ENCODE measurements at regions not wholly inside any gene's neighbourhood (a gene's known extent, or its start where the extent isn't known, plus 50 kb on each side); places are given as distances from the start of the nearest gene placed in this dataset.

DNA sequence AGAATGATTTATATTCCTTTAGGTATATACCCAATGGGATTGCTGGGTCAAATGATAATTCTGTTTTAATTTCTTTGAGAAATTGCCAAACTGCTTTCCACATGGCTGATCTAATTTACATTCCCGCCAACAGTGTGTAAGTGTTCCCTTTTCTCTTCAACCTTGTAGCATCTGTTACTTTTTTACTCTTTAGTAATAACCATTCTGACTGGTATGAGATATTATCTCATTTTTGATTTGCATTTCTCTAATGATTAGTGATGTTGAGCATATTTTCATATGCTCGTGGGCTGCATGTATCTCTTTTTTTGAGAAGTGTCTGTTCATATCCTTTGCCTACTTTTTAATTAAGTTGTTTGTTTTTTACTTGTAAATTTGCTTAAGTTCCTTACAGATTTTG, 1264.2 kb downstream of the OTOL1 start:
- H2AFZ ChIP-seq (ENCODE audit: low read depth, low read length): no peak overlapping the region
- DNase-seq (ENCODE audit: extremely low read depth in 1 of 4, low spot score in 3 of 4) (no peak), FAIRE-seq (no peak), ATAC-seq (no peak)
- 0% methylated on average over 2 of the region's 2 CpGs for WGBS (ENCODE audit: insufficient coverage, low coverage, missing lambda C conversion rate)
- no TSS peak for BruUV-seq (replicated peaks)
- no peaks in the 10 kb centered on the region for H4K20me1 ChIP-seq (replicated peaks; ENCODE audit: control insufficient read depth, insufficient read depth, low read length)
- H3K27ac ChIP-seq (ENCODE audit: extremely low read depth, low read depth, low read length): no peak overlapping the region
- TF ChIP-seq NCOR1 (IDR thresholded peaks at IDR 0.05) (no peak), CBX8 (IDR thresholded peaks at IDR 0.05; ENCODE audit: borderline replicate concordance, extremely low read depth, low read depth, low read length, poor library complexity, severe bottlenecking) (no peak), RNF2 (IDR thresholded peaks at IDR 0.05) (no peak), NCOA6 (IDR thresholded peaks at IDR 0.05) (no peak), NKRF (IDR thresholded peaks at IDR 0.05; ENCODE audit: borderline replicate concordance) (no peak), DACH1 (IDR thresholded peaks at IDR 0.05; ENCODE audit: partially characterized antibody) (no peak), SREBF2 (CRISPR knock-in tag; IDR thresholded peaks at IDR 0.05) (no peak), VEZF1 (CRISPR knock-in tag; IDR thresholded peaks at IDR 0.05) (no peak), CREBBP (IDR thresholded peaks at IDR 0.05; ENCODE audit: low read depth, low read length) (no peak), SMC3 (conservative IDR thresholded peaks at IDR 0.05; ENCODE audit: insufficient read depth, low read depth, low read length) (no peak), POLR2B (IDR thresholded peaks at IDR 0.05; ENCODE audit: low read depth, partially characterized antibody) (no peak), ZNF212 (CRISPR knock-in tag; IDR thresholded peaks at IDR 0.05) (no peak), LEF1 (IDR thresholded peaks at IDR 0.05) (no peak)
- TF ChIP-seq, protein P1, sequence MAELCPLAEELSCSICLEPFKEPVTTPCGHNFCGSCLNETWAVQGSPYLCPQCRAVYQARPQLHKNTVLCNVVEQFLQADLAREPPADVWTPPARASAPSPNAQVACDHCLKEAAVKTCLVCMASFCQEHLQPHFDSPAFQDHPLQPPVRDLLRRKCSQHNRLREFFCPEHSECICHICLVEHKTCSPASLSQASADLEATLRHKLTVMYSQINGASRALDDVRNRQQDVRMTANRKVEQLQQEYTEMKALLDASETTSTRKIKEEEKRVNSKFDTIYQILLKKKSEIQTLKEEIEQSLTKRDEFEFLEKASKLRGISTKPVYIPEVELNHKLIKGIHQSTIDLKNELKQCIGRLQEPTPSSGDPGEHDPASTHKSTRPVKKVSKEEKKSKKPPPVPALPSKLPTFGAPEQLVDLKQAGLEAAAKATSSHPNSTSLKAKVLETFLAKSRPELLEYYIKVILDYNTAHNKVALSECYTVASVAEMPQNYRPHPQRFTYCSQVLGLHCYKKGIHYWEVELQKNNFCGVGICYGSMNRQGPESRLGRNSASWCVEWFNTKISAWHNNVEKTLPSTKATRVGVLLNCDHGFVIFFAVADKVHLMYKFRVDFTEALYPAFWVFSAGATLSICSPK (IDR thresholded peaks at IDR 0.05; ENCODE audit: borderline replicate concordance): no peak
- TF ChIP-seq, protein P2, sequence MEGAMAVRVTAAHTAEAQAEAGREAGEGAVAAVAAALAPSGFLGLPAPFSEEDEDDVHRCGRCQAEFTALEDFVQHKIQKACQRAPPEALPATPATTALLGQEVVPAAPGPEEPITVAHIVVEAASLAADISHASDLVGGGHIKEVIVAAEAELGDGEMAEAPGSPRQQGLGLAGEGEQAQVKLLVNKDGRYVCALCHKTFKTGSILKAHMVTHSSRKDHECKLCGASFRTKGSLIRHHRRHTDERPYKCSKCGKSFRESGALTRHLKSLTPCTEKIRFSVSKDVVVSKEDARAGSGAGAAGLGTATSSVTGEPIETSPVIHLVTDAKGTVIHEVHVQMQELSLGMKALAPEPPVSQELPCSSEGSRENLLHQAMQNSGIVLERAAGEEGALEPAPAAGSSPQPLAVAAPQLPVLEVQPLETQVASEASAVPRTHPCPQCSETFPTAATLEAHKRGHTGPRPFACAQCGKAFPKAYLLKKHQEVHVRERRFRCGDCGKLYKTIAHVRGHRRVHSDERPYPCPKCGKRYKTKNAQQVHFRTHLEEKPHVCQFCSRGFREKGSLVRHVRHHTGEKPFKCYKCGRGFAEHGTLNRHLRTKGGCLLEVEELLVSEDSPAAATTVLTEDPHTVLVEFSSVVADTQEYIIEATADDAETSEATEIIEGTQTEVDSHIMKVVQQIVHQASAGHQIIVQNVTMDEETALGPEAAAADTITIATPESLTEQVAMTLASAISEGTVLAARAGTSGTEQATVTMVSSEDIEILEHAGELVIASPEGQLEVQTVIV (CRISPR knock-in tag; IDR thresholded peaks at IDR 0.05; ENCODE audit: borderline replicate concordance): no peak
- TF ChIP-seq, protein P3, sequence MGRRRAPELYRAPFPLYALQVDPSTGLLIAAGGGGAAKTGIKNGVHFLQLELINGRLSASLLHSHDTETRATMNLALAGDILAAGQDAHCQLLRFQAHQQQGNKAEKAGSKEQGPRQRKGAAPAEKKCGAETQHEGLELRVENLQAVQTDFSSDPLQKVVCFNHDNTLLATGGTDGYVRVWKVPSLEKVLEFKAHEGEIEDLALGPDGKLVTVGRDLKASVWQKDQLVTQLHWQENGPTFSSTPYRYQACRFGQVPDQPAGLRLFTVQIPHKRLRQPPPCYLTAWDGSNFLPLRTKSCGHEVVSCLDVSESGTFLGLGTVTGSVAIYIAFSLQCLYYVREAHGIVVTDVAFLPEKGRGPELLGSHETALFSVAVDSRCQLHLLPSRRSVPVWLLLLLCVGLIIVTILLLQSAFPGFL (CRISPR knock-in tag; IDR thresholded peaks at IDR 0.05): no peak
- H3K4me3 ChIP-seq: no peak overlapping the region
- no peaks in the 10 kb centered on the region for H3K36me3 ChIP-seq (ENCODE audit: control insufficient read depth, insufficient read depth, low read length)
- no peak overlapping the region for H3K4me2 ChIP-seq (ENCODE audit: insufficient read depth, low read length)
- in situ Hi-C loops (cut with MboI) (no loop called here), intact Hi-C loops (cut with micrococcal nuclease) (no loop called here)
- H3K9me1 ChIP-seq (ENCODE audit: control insufficient read depth, insufficient read depth, low read length): no peaks in the 10 kb centered on the region
- H3K79me2 ChIP-seq (ENCODE audit: control insufficient read depth, insufficient read depth, low read length): no peaks in the 10 kb centered on the region
- no peaks in the 10 kb centered on the region for H3K27me3 ChIP-seq (ENCODE audit: control insufficient read depth in 2 of 2, insufficient read depth in 2 of 2, low read length in 2 of 2)
- CTCF ChIA-PET (ENCODE audit: low intra/inter-chr PET ratio): no interaction called here
- POLR2A ChIA-PET: no interaction called here
- no peaks in the 10 kb centered on the region for H3K9me3 ChIP-seq (replicated peaks; ENCODE audit: control insufficient read depth, insufficient read depth, low read depth, low read length)
- no peak overlapping the region for H3K9ac ChIP-seq (ENCODE audit: insufficient read depth in 1 of 2, low read depth in 2 of 2, low read length in 2 of 2)
- H3K4me1 ChIP-seq (replicated peaks in 1 of 2; ENCODE audit: control insufficient read depth in 2 of 2, insufficient read depth in 2 of 2, low read length in 2 of 2): no peaks in the 10 kb centered on the region
